IgD-negative memory B cell (primary cell): ENCODE measurements at regions not wholly inside any gene's neighbourhood (a gene's known extent, or its start where the extent isn't known, plus 50 kb on each side); places are given as distances from the start of the nearest gene placed in this dataset.

ENCODE experiments used
- H3K27ac Mint-ChIP-seq, 3 donors: one replicate each; pipeline ENCODE4 v1.8.0; 2020 to 2022; ENCODE audit warnings: mild to moderate bottlenecking in 3 of 3, mixed read lengths in 3 of 3, moderate library complexity in 1 of 3
- H3K27me3 Mint-ChIP-seq: one replicate; pipeline ENCODE4 v1.8.0; 2021; ENCODE audit warnings: mixed read lengths
- H3K36me3 Mint-ChIP-seq: one replicate; pipeline ENCODE4 v1.8.0; 2020; ENCODE audit warnings: mild to moderate bottlenecking, mixed read lengths
- H3K4me1 Mint-ChIP-seq, 3 donors: one replicate each; pipeline ENCODE4 v1.8.0; 2020 to 2022; ENCODE audit warnings: mixed read lengths in 3 of 3, mild to moderate bottlenecking in 1 of 3
- H3K4me3 Mint-ChIP-seq, 4 donors: one replicate each; pipeline ENCODE4 v1.8.0; 2020 to 2022; ENCODE audit warnings: mild to moderate bottlenecking in 4 of 4, mixed read lengths in 4 of 4, moderate library complexity in 3 of 4
- H3K9me3 Mint-ChIP-seq, 3 donors: one replicate each; pipeline ENCODE4 v1.8.0; 2020 to 2021; ENCODE audit warnings: mixed read lengths in 3 of 3, mild to moderate bottlenecking in 1 of 3

GRCh38 chr20:60962367-60963045, 289.6 kb upstream of the CDH4 start:
- Mint-ChIP-seq H3K4me1 (no peaks in the 10 kb centered on the region), H3K27me3 (no peaks in the 10 kb centered on the region), H3K27ac (no peak overlapping the region), H3K36me3 (no peaks in the 10 kb centered on the region), H3K4me3 (no peak overlapping the region), H3K9me3 (peaks cover 3 to 12% (median 9%) of the 10 kb centered on the region in 3 donors)

GRCh38 chr20:60963146-60963545, 288.9 kb upstream of the CDH4 start:
- no peaks in the 10 kb centered on the region for H3K36me3 Mint-ChIP-seq
- H3K9me3 Mint-ChIP-seq, result peaks cover 3 to 12% (median 9%) of the 10 kb centered on the region in 3 donors

GRCh38 chr20:60964911-60965310, 287.1 kb upstream of the CDH4 start:
- no peaks in the 10 kb centered on the region for H3K36me3 Mint-ChIP-seq
- no peaks in the 10 kb centered on the region for H3K27me3 Mint-ChIP-seq
- H3K27ac Mint-ChIP-seq, result no peak overlapping the region
- H3K9me3 Mint-ChIP-seq, result peaks cover 4 to 7% (median 5%) of the 10 kb centered on the region in 3 donors
- no peak overlapping the region for H3K4me3 Mint-ChIP-seq
- no peaks in the 10 kb centered on the region for H3K4me1 Mint-ChIP-seq

More at GRCh38 chr20:60963146-60963545, 288.9 kb upstream of the CDH4 start:
- Mint-ChIP-seq H3K4me3 (no peak overlapping the region), H3K4me1 (no peaks in the 10 kb centered on the region), H3K27me3 (no peaks in the 10 kb centered on the region), H3K27ac (no peak overlapping the region)

- Mint-ChIP-seq H3K27me3 (no peaks in the 10 kb centered on the region), H3K4me1 (no peaks in the 10 kb centered on the region), H3K27ac (no peak overlapping the region), H3K36me3 (no peaks in the 10 kb centered on the region), H3K9me3 (peaks cover 1 to 5% (median 3%) of the 10 kb centered on the region in 3 donors), H3K4me3 (no peak overlapping the region)
Measured at GRCh38 chr20:60966031-60966430, 286.0 kb upstream of the CDH4 start.

GRCh38 chr20:60966766-60967165, 285.3 kb upstream of the CDH4 start:
- Mint-ChIP-seq H3K4me3 (no peak overlapping the region), H3K36me3 (no peaks in the 10 kb centered on the region), H3K27ac (no peak overlapping the region), H3K9me3 (peaks cover 1 to 5% (median 3%) of the 10 kb centered on the region in 3 donors), H3K4me1 (no peaks in the 10 kb centered on the region), H3K27me3 (no peaks in the 10 kb centered on the region)

GRCh38 chr20:60967431-60968316, 284.4 kb upstream of the CDH4 start:
- Mint-ChIP-seq H3K4me3 (no peak overlapping the region), H3K36me3 (no peaks in the 10 kb centered on the region), H3K27me3 (no peaks in the 10 kb centered on the region), H3K9me3 (peaks cover 1 to 5% (median 3%) of the 10 kb centered on the region in 3 donors), H3K27ac (no peak overlapping the region), H3K4me1 (no peaks in the 10 kb centered on the region)

- no peaks in the 10 kb centered on the region for H3K4me1 Mint-ChIP-seq
- H3K36me3 Mint-ChIP-seq, result no peaks in the 10 kb centered on the region
- peak overlapping the region in 1 of 4 donors; percentile 58 for H3K4me3 Mint-ChIP-seq
- peak overlapping the region in 1 of 3 donors; percentile 50 for H3K27ac Mint-ChIP-seq
- peaks cover 1 to 5% (median 4%) of the 10 kb centered on the region in 3 donors for H3K9me3 Mint-ChIP-seq
- H3K27me3 Mint-ChIP-seq, result no peaks in the 10 kb centered on the region
Measured at GRCh38 chr20:60968853-60969720, 283.0 kb upstream of the CDH4 start.

- H3K27ac Mint-ChIP-seq, result no peak overlapping the region
- H3K4me1 Mint-ChIP-seq, result no peaks in the 10 kb centered on the region
- no peaks in the 10 kb centered on the region for H3K27me3 Mint-ChIP-seq
- peaks cover 1 to 8% (median 5%) of the 10 kb centered on the region in 3 donors for H3K9me3 Mint-ChIP-seq
- H3K4me3 Mint-ChIP-seq, result no peak overlapping the region
- no peaks in the 10 kb centered on the region for H3K36me3 Mint-ChIP-seq
Measured at GRCh38 chr20:60970601-60971000, 281.5 kb upstream of the CDH4 start.

GRCh38 chr20:60974022-60974421, 278.0 kb upstream of the CDH4 start:
- no peak overlapping the region for H3K27ac Mint-ChIP-seq
- peaks cover 0 to 15% (median 0%) of the 10 kb centered on the region in 3 donors for H3K9me3 Mint-ChIP-seq
- no peaks in the 10 kb centered on the region for H3K36me3 Mint-ChIP-seq
- no peaks in the 10 kb centered on the region for H3K4me1 Mint-ChIP-seq
- H3K4me3 Mint-ChIP-seq, result no peak overlapping the region
- H3K27me3 Mint-ChIP-seq, result no peaks in the 10 kb centered on the region

- Mint-ChIP-seq H3K4me3 (no peak overlapping the region), H3K4me1 (no peaks in the 10 kb centered on the region), H3K27me3 (no peaks in the 10 kb centered on the region)
Measured at GRCh38 chr20:60974441-60974945, 277.6 kb upstream of the CDH4 start.

GRCh38 chr20:60976139-60976538, 275.9 kb upstream of the CDH4 start:
- H3K4me1 Mint-ChIP-seq, result no peaks in the 10 kb centered on the region
- H3K9me3 Mint-ChIP-seq, result peaks cover 6 to 25% (median 10%) of the 10 kb centered on the region in 3 donors
- no peak overlapping the region for H3K4me3 Mint-ChIP-seq
- H3K27me3 Mint-ChIP-seq, result no peaks in the 10 kb centered on the region
- H3K36me3 Mint-ChIP-seq, result no peaks in the 10 kb centered on the region
- no peak overlapping the region for H3K27ac Mint-ChIP-seq

More at GRCh38 chr20:60974441-60974945, 277.6 kb upstream of the CDH4 start:
- Mint-ChIP-seq H3K9me3 (peaks cover 0 to 19% (median 2%) of the 10 kb centered on the region in 3 donors), H3K27ac (no peak overlapping the region), H3K36me3 (no peaks in the 10 kb centered on the region)

- Mint-ChIP-seq H3K36me3 (no peaks in the 10 kb centered on the region), H3K9me3 (peaks cover 6 to 25% (median 10%) of the 10 kb centered on the region in 3 donors), H3K27me3 (no peaks in the 10 kb centered on the region), H3K4me1 (no peaks in the 10 kb centered on the region), H3K27ac (no peak overlapping the region), H3K4me3 (no peak overlapping the region)
Measured at GRCh38 chr20:60976913-60977312, 275.1 kb upstream of the CDH4 start.

GRCh38 chr20:60977901-60978300, 274.2 kb upstream of the CDH4 start:
- no peaks in the 10 kb centered on the region for H3K4me1 Mint-ChIP-seq
- peaks cover 6 to 25% (median 12%) of the 10 kb centered on the region in 3 donors for H3K9me3 Mint-ChIP-seq
- H3K4me3 Mint-ChIP-seq, result no peak overlapping the region
- H3K27ac Mint-ChIP-seq, result no peak overlapping the region
- H3K36me3 Mint-ChIP-seq, result no peaks in the 10 kb centered on the region
- no peaks in the 10 kb centered on the region for H3K27me3 Mint-ChIP-seq

- Mint-ChIP-seq H3K4me1 (no peaks in the 10 kb centered on the region), H3K27me3 (no peaks in the 10 kb centered on the region), H3K4me3 (no peak overlapping the region), H3K27ac (no peak overlapping the region), H3K9me3 (peaks cover 10 to 14% (median 11%) of the 10 kb centered on the region in 3 donors), H3K36me3 (peaks cover 2% of the 10 kb centered on the region)
Measured at GRCh38 chr20:60984666-60985065, 267.4 kb upstream of the CDH4 start.
